Non-pigmented ciliary epithelial cell (primary cell): ENCODE measurements at regions not wholly inside any gene's neighbourhood (a gene's known extent, or its start where the extent isn't known, plus 50 kb on each side); places are given as distances from the start of the nearest gene placed in this dataset.

Source experiments
- DNase-seq: peaks from one replicate; pipeline ENCODE4 v3.0.0-alpha.2; 2010; ENCODE audit warnings: low read depth

DNA sequence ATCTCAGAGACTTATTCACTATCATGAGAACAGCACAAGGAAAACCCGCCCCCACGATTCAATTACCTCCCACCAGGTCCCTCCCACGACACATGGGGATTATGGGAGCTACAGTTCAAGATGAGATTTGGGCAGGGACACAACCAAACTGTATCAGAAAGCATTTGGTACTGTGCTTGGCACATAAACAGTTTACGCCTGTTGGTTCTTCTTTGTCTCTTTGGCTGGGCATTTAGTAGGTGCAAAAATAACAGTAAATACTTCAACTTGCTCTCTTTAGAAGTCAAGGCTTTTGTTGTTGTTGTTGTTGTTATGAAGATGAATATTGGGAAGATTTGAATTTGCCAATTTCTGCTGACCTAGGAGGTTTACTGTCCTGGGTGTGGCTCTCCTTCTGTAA, 175.4 kb upstream of the IGSF21 start:
- no peak for DNase-seq

DNA sequence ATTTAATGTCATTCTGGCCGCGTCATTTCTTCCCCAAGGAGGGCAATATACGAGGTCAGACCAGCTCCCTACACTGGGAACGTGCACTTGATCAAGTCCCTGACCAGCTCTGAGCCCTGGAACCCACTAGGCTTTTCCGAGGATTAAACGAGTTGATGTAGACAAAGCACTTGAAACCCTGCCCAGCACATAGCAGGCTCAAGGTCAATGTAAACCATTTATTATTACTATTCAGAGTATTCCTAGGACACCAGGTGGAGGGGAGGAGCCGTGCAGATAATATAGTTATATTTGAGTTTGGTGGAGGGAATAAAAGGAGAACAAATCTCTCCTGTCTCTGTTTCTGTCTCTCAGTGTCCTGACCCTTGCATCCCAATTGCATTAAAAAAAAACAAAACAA, 174.1 kb upstream of the IGSF21 start:
- no peak for DNase-seq

DNA sequence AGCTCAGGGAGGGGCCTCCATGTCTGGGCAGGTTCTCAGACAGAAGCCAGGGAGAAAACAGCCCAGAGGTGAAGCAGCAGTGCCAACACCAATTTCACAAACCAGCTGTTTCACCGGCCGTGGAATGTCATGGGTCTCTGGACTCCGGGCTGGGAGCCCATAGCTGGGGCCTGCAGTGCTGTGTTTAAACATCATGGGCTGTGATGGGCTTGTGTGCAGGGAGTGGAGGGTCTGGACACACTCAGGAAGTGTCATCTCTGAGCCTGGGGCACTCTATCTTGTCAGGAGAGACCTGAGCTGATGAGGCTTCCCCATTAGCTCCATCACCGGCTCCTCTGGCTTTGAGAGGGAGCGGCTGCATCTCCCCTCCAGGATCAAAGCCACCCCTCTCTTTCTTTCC, 173.6 kb upstream of the IGSF21 start:
- DNase-seq, result no peak

DNA sequence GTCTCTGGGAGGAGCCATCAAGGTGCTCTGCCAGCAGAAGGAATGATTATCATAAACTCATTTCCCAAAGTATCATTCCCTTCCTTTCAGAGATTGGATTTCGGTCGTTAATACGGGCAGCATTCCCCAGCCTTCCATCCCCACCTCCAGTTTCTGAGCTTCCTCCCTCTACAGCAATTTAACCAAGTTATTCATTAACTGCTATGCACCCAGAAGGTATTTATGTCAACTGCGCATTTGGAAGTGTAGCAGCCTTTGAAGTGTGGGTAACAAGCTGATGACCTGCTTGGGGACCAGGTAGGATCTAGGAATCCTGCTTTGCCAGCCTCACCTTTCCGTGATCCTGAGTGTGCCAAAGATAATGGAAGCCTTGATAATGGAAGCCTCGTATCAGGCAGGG, 172.4 kb upstream of the IGSF21 start:
- no peak for DNase-seq

DNA sequence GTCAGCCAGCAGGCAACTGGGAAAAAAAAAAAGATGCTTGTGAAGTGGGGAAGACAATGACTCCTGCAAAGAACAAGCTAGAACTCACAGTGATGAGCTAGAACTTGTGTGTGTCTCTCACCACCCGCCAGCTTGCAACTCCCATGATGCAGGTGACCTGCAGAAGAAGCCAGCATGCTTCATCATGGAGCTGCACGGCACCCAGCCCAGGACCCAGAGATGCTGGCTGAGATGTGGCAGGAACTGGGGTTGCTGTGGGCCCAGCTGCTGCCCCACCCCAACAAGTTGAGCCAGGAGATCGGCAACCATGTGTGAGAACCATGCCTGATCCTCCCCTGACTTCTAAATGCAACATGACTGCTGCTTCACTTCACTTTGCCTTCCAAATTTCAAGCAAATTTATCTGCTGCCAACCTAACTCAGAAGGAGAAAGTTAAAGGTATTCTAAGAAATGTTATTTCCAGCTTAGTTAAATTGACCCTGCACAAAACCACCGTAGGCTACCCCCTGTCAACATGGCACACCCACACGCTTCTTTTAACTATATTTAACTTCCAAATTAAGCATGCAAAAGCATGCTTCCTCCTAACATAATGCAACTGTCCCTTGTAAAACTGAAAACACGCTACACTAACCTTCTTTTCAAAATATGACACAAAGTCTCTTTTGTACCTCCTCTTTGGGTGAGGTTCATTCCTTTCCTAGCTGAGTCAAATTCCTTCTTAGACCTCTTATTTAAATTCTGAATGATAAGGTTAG, 166.0 kb upstream of the IGSF21 start:
- no peak for DNase-seq

DNA sequence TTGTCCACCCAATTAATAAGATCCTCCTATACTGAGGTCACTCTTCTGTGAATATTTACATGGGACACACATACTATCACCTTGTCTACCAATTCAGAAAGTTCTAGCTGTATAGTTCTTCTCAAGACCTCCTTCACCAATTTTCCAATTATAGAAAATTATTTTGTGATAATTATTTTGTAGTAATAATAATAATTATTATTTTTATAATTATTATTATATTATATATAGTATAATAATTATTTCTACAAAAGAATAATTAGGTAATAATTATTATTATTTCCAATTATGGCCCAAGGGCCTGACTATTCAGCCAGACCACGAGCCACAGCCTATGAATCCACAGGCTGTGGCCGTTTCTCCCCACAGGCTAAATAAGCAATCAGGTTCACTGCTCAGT, 164.1 kb upstream of the IGSF21 start:
- no peak for DNase-seq

DNA sequence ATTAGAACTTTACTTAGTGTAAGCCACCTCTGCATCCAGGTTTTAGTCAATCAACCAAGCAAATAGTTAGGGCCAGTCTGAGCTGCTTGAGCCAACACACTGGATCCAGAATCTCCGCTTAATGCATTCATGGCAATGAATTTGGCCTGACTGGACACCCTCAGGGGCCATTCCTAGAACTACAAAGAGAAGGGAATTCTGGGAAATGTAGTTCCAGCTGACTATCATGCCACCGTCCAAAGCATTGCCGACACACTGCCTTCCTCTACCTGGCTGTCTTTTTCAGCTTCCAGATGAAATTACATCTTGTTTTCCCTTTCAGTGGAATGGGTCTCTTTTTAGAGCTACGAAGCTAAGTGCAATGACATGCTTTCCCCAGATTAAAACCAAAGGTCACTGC, 163.0 kb upstream of the IGSF21 start:
- no peak for DNase-seq

DNA sequence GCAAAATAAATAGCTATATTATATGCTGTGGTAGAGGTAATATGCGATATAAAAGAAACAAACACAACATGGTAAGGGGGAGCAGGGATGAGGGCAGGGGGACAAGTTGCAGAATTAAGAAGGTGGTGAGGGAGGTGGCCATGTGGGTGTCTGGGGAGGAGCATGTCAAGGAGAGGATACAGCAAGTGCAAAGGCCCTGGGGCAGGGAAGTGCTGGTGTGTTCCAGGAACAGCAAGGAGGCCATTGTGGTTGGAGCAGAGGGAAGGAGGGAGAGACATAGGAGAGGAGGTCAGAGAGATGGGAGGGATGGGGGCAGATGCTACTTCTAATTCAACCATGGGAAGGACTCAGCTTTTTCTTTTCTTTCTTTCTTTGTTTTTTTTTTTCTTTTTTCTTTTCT, 161.2 kb upstream of the IGSF21 start:
- DNase-seq, result no peak

DNA sequence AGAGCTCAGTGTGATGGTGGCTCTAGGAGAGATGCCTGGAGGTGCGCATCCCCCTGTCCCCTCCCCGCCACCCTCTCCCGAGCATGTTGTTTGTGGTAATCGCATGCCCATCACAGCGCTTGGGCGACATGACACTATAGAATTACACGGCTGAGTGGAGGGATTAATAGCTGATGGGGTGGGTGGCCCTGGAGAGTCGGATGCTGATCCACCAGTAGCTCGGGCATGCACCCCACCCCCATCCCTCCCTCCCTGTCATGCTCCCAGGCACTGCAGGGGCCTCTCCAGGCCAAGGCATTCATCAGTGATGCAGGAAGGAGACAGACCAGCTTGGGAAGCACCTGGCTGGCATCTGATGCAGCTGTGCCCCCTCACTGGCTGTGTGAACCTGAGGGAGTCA, 159.0 kb upstream of the IGSF21 start:
- no peak for DNase-seq

DNA sequence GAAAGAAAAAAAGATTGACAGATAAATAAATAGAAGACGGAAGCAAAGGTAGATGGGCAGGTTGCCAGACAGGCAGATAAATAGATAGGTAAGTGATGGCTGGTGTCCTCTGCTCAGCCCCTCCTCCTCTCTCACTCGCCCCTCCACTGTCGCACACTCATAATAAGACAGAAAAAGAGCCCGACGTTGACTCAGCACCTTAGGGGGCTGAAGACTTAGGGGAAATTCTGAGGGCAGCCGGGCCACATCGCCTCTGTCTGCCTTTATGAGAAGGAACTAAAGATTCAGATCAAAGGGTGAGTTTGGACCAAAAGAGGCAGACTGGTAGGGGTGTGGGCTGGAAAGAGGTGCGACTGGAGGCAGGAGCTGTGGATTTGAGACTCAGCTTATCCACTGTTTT, 158.1 kb upstream of the IGSF21 start:
- no peak for DNase-seq

DNA sequence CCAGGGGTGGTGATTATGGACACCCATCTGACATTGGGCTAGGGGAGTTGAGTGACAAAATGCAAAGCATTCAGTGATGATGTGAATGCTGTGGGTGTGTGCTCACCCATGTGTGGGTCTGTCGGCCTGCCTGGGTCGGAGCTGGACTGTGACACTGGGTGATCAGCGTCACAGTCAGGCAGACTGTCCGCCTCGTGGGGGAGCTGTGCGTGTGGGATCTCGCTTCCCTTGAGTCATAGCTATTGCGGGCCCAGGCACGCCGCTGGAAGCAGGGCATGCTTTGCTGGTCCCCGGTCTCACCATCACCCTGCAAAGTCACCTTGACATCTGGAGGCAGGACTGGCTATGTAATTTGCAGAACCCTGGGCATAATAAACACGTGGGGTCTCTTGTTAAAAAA, 156.9 kb upstream of the IGSF21 start:
- DNase-seq, result no peak

DNA sequence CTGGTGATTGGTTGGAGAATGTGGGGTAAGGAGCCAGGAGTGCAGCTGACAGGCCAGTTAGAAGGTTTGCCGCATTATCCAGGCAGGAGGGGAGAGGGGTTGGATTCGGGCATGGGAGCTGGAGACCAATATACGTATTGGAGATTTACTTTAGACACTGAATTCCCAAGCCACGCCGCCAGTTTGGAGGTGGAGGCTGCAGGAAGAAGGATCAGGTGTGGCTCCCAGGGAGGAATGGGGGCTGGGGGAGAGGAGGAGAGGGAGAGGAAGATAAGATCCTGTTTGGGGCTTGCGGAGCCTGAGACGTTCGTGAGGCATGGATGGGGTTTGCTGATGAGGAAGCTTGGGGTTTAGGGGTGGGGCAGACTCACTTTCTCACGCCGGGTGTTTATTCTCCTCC, 155.1 kb upstream of the IGSF21 start:
- DNase-seq, result no peak

DNA sequence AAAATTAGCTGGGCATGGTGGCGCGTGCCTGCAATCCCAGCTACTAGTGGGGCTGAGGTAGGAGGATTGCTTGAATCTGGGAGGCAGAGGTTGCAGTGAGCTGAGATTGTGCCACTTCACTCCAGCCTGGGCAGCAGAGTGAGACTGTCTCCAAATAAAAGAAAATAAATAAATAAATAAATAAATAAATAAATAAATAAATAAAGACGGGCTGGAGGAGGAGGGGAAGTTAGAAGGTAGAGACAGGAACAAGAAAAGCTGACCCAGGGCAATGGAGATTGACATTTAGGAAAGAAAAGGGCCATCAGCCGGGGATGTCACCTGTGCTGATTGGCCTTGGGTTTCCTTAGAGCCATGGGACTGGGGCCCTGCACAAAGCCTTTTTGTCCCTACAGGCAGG, 153.7 kb upstream of the IGSF21 start:
- DNase-seq, result no peak

DNA sequence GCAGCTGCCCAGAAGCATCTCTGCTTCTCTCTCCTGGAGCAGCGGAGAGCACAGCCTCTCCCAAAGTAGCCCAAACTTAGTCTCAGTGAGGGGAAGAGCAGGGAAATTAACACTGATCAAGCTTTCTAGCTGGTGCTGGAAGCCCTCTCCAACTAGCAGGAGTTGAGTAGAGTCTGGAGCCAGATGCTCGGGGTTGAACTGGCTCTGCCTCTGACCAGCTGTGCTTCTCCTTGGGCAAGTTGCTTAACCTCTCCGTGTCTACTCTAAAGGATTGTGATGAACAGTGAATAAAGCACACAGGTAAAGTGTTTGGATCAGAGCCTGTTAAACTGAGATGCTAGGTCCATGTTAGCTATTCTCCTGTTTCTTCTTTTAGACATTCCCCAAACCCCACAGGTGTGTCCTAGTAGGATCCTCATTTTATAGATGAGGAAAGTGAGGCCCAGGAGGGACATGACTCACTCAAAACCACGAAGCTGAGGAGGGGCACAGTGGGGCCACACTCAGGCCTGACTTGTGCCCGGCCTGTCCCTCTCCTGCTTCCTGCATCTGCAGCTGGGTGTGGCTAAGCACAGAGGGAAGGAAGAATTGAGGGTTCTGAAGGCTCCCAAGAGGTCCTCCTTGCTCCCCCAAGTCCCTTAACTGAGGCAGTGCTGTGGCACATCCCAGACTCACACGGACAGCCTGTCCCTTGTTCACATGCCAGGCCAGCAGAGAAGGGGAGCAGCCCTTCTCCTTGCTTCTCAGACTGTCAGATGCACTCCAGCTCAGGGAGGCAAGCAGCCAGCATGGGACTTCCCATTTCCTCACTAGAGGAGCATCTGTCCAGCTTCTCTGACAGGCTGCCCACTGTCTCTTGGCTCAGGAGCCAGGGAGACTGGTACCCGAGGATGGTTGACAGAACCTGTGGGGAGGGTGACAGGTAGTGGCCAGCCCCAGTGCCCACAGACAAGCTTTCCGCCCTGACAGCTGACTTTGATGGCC, 152.0 kb upstream of the IGSF21 start:
- DNase-seq, result no peak

DNA sequence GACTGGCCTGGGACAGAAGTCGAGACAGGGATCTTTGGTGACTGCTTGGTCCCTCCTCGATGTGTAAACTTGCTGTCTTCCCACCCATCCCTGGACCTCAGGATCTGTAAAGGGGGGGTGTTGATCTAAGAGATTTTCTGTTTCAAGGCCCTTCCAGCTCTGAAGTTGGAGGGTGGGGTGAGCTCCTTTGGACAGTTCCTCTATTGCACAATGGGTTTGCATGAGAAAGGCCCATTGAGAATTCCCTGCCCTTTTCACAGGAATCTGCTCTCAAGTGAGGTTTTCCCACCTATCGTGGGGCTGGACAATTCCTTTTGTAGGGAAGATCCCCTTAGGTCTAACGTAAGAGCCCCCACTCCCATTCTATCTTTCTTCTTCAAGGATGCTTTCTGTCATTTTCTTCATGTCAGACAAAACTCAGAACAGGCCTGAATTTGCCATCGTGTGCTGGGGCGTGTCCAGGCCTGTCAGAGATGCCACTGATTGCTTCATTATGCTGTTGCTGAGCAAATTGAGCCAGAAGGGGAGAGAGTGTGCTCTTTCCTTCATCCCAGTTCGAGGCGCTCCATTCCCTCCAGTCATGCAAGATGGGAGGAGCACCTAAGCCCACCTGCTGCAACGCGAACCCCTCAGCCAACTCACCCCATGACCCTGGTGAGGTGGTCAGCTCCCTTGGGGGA, 149.9 kb upstream of the IGSF21 start:
- DNase-seq, result no peak

DNA sequence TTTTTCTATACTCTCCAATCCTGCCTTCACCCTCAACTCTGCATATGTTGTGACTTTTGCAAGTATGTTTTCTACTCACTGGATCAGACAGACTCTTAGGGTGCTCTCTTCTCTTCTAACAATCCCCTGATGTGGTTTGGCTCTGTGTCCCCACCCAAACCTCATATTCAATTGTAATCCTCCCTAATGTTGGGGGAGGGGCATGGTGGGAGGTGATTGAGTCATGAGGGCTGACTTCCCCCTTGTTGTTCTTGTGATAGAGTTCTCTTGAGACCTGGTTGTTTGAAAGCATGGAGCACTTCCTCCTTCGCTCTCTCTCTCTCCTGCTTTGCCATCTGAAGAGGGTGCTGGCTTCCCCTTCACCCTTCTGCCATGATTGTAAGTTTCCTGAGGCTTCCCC, 148.9 kb upstream of the IGSF21 start:
- no peak for DNase-seq

DNA sequence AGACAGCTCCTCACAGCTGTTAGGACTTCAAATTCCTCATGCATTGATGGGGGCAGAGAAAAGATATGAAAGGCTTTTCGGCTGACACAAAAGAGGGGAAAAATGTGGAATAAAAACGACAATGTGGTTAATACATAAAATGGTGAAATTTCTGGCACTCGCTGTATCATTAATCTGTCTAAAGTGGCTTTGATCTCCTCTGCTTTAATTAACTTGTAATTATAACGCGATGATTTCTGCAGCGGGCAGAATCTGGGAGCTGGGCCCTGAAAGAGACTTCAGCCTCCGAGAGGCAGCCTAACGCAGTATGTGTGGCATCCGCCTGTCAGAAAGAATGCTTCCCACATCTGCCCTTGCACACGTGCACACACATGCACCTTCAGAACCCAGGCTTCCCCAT, 144.1 kb upstream of the IGSF21 start:
- no peak for DNase-seq

DNA sequence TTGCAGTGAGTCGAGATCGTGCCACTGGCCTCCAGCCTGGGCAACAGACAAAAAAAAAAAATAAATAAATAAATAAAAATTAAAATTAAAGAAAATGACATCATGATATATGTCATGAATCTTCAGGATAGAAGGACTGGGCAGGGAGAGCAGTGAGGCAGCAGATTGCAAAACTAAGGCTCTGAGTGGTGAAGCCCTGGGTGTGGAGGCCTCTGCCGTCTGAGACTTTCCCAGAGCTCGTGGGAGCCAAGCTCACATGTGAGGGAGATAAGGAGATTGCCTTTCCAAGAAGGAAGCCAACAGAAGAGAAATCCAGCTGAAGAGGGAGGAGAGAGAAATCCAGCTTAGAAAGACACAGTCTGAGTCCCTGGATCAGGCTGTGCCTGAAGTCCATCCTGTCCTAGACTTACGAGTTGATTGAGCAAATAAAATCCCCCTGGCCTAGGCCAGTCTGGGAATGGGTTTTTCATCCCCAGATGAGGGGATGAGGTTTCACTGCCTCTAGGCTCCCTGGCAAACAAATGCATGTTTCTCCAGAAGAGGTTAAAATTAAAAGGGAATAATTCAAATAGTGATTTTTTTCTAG, 142.0 kb upstream of the IGSF21 start:
- no peak for DNase-seq

DNA sequence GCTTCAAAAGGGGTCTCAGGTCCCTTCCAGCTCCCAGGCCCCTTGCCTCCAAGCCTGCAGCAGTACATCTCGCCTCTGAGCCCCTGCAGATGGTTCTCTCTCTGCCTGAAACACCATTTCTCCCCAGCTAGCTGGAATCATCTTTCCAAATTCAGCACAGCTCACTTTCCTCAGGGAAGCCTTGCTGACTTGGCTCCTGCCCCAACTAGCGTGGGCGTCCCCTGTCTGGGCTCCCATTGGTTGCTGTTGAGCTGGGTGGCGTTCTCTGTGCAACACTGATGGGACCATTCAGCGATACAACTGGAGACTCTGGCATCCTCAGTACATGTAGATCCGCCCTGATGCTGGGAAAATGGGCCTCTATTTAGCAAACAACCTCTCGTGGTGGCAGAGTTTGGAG, 141.3 kb upstream of the IGSF21 start:
- no peak for DNase-seq

DNA sequence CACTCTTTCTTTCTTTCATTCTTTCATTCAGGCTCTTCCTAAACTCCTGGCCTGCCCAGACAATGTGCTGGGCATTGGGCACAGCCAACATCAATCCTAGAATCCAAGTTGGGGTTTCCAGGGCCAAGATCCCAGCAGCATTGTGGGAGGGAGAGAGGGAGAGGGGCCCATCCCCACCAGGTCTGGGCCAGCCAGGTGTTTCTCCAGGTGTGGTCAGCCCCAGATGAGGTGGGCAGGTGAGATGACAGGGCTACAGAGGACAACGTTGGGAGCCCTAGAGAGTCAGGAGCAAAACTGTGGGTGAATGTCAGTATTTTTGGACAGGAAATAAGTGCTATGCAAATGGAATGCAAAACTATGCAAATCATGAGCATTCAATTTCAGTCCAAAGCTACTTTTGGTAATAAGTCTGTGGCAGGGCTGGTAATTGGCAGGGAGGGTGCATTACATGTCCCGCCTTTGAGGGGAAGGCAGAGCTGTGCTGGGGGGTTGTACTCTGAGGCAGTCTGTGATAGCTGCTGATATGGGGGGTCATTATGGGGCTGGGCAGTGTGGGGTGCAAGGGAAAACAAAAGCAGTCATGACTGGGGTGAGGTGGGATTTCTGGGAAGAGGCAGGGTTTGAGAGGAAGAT, 139.9 kb upstream of the IGSF21 start:
- DNase-seq, result no peak

DNA sequence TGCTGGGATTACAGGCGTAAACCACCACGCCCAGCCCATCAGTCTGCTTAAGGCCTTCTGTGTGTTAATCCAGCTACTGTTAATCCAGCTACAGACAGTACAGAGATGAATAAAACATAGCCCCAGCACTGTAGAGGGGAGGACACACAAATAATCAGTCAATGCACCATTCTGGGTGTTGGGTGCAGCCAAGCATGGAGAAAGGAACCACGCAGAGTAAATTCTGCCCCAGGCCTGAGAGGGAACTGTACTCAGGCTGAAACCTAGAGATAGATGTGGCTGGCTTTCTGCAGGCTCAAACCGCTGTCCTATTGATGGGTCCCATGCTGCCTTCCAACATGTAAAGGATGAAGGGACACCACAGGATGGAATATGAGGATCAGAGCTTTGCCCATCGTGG, 136.8 kb upstream of the IGSF21 start:
- DNase-seq, result no peak

DNA sequence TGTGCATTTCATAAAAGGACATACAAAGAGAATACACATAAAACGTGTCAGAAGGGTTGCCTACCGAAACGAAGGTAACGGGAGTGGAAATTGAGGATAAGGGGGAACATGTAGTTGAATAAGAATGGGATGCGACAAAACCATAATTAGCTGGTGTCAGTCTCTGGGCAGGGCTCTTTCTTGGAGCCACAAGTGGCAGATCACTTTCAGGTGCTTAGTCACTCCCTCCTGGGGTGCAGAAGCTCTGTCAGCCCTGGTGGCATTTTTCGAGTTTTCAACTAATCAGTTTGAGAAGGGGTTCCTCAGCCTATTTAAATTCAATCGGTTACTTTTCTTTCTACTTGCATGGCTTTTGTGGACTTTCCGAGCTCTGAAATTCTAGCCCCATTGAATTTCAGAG, 133.9 kb upstream of the IGSF21 start:
- no peak for DNase-seq
